ENCODE measurements at regions not wholly inside any gene's neighbourhood (a gene's known extent, or its start where the extent isn't known, plus 50 kb on each side); places are given as distances from the start of the nearest gene placed in this dataset.

DNA sequence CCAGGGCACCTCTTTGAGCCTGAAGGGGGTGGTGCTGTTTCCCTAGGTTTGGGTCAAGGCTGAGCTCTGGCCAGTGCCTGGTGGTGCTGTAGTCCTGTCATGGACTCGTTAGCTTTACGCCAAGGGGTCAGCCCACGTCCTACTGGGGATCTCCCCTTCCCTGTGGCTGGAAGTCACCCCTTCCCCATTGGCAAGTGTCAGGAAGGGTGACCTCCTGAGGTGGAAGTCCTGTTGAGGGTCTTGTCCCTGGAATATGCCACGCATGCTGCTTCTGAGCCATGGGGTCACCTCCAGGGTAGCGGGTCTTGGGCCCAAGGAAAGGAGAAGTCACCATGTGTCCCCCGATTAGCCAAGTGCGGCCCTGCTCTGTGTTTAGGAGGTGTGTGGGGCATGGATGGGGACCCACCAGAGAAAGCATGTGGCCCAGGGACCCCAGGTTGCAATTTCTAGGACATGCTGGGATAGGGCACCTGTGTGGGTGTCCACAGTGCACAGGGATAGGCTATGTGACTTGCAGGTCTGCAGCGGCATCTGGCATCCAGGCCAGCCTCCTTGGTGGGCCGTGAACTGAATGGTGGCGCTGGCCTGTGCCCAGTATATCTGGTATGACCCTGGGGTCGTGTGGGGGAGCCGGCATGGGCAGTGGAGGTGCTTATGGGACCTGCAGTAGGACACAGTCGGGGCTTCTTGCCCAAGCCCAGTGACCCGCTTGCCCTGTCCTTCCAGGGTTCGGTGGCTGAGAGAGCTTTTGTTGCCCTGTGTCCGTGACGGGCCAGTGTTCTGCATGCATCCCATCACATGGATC is 226.7 kb downstream of the SNRPN start:
- no peak for DNase-seq (ENCODE audit: low read depth)

DNA sequence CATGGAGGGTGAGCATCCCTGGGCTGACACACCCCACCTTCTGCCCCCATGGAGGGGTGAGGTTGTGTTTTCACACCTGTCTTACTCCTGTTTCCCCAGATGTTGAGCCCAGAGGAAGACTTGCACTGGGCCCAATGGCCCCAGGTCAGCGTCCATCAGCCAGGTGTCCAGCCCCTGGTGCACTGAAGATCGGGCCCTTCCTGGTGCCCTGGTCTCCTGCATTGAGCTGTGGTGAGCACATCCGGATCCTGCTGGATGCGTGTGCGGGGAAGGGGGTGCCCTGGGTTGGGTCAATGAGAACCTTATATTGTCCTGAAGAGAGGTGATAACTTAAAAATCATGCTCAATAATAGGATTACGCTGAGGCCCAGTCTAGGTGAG is 227.3 kb downstream of the SNRPN start:
- no peak for DNase-seq (ENCODE audit: low read depth)

DNA sequence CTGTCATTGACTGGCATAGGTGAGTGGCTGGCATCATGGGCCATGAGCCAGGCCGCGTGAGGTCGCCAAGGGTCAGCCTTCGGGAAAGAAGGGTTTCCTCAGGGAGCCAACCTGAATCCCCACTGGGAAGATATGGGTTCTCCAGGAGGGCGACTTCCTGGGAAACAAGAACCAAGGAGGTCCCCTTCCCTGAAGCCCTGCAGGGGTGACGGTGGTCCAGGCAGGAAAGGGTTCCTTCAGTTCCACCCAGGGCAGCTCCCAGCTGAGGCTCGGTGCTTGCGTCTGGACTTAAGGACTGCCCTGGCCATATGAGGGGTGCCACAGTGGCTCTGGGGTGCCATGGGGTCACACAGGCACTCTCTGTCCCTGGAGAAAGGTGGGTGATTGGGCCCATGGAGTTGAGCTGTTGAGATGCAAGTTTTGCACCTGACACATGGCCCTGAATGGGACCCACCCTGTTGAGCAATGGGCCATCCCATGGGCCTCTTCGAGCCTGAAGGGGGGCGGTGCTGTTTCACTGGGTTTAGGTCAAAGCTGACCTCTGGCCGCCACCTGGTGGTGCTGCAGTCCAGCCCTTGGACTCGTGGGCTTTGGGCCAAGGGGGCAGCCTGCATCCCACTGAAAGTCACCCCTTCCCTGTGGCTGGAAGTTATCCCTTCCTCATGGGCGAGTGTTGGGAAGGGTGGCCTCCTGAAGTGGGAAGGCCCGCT is 228.1 kb downstream of the SNRPN start:
- DNase-seq (ENCODE audit: low read depth), result no peak

DNA sequence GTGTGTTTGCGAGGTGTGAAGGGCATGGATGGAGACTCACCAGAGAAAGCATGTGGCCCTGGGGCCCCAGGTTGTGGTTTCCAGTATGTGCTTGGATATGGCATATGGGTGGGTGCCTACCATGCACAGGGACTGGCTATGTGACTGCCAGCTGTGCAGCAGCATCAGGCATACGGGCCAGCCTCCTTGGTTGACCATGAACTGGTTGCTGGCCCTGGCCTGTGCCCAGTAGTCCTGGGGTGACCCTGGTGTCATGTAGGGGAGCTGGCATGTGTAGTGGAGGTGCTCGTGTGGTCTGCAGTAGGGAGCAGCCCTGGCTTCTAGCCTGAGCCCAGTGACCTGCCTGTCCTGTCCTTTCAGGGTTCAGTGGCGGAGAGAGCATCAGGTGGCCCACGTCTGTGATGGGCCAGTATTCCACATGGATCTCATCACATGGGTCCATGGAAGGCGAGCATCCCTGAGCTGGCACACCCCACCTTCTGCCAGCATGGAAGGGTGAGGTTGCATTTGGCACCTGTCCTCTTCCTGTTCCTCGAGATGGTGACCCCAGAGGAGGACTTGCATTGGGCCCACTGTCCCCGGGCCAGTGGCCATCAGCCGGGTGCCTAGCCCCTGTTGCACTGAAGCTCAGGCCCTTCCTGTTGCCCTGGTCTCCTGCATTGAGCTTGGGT is 228.9 kb downstream of the SNRPN start:
- no peak for DNase-seq (ENCODE audit: low read depth)

- DNase-seq (ENCODE audit: low read depth), result no peak
These were observed 229.8 kb downstream of the SNRPN start for GRCh38 chr15:25184356-25185155.

DNA sequence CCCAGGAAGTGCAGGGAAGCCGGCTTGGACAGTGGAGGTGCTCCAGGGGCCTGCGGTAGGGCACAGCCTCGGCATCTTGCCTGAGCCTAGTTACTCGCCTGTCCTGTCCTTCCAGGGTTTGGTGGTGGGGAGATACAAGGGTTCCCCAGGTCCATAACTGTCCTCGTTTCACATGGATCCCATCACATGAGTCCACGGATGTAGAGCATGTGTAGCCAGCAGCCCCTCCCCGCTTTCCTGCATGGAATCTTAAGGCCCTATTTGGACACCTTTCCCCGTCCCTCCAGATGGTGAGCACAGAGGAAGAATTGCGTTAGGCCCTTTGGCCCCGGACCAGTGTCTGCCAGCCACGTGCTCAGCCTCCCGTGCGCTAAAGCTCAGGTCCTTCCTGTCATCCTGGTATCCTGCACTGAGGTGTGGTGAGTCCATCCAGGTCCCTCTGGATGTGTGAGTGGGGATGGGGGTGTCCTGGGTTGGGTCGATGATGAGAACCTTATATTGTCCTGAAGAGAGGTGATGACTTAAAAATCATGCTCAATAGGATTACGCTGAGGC is 230.4 kb downstream of the SNRPN start:
- DNase-seq (ENCODE audit: low read depth), result no peak

DNA sequence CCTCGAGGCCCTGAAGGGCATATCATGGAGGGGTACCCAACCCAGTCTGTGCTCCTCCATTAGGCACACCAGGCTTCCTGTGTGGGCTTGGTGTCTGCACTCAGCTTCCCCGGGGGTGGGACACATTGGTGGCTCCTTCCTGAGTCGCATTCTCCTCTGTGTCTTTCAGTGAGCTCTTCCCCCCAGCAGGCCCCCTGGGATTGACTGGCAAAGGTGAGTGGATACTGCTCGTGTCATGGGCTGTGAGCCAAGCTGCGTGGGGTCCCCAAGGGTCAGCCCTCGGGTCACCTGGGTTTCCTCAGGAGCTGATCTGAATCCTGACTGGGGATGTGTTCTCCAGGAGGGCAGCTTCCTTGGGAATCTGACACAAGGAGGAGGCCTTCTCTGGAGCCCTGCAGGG is 231.0 kb downstream of the SNRPN start:
- no peak for DNase-seq (ENCODE audit: low read depth)

- DNase-seq (ENCODE audit: low read depth), result no peak
These were observed 231.6 kb downstream of the SNRPN start for GRCh38 chr15:25186411-25186810.

- no peak for DNase-seq (ENCODE audit: low read depth)
These were observed 232.3 kb downstream of the SNRPN start for GRCh38 chr15:25186906-25187645.

GRCh38 chr15:25188051-25188450 is 233.3 kb downstream of the SNRPN start:
- DNase-seq (ENCODE audit: low read depth), result no peak

GRCh38 chr15:25188551-25189101 is 233.8 kb downstream of the SNRPN start:
- DNase-seq (ENCODE audit: low read depth), result no peak

- DNase-seq (ENCODE audit: low read depth), result no peak
These were observed 234.8 kb downstream of the SNRPN start for GRCh38 chr15:25189551-25189950.

GRCh38 chr15:25192651-25193050 is 237.9 kb downstream of the SNRPN start:
- DNase-seq (ENCODE audit: low read depth), result no peak

DNA sequence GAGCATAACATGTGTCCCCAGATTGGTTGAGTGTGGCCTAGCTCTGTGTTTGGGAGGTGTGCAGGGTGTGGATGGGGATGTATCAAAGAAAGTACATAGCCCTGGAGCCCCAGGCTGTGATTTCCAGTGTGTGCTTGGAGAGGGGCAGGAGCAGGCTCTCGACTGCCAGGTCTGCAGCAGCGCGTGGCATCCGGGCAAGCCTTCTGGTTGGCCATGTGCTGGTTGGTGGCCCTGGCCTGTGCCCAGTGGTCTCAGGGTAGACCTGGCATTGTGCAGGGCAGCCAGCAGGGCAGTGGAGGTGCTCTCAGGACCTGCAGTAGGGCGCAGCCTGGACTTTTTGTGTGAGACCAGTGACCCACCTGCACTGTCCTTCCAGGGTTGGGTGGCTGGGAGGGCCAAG is 231.5 kb downstream of the UBE3A start:
- DNase-seq (ENCODE audit: low read depth), result no peak

DNA sequence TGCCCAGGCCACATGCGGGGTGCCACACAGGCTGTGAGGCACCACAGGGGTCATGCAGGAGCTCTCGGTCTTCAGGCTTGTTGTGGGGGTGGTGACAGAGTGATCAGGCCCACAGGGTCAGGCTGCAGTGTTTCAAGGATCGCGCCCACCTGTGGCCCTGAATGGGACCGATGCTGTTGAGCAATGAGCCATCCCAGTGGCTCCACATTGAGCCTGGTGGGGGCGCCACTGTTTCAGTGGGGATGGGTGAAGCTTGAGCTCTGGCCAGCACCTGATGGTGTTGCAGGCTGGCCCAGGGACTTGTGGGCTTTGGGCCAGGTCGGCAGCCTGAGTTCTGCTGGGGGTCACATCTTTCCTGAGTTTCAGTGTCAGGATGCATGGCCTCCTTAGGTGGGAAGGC is 230.1 kb downstream of the UBE3A start:
- DNase-seq (ENCODE audit: low read depth), result no peak

GRCh38 chr15:25220834-25221233 is 218.0 kb downstream of the UBE3A start:
- DNase-seq (ENCODE audit: low read depth), result no peak

DNA sequence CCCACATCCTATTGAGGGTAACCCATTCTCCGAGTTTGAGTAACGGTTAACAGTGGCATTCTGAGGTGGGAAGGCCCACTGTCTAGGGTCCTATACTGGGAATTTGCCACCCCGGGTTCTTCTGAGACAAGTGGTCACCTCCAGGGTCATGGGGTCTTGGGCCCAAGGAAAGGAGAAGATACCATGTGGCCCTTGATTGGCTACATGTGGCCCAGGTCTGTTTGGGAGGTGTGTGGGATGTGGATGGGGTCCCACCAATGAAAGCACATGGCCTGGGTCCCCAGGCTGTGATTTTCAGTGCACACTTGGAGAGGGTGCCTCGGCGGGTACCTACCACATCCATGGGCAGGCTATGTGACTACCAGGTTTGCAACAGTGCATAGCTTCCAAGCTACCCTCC is 214.4 kb downstream of the UBE3A start:
- no peak for DNase-seq (ENCODE audit: low read depth)

DNA sequence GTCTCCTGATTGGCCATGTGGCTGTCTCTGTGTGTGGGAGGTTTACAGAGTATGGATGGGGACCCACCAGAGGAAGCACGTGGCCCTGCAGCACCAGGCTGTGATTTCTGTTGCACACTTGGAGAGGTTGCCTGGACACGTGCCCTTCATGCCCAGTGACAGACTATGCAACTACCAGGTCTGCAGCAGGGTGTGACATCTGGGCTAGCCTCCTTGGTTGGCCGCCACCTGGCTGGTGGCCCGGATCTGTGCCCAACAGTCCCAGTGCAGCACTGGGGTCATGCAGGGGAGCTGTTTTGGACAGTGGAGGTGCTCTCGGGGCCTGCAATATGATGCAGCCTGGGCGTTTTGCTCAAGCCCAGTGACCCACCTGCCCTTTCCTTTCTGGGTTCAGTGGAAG is 212.5 kb downstream of the UBE3A start:
- DNase-seq (ENCODE audit: low read depth), result no peak

GRCh38 chr15:25228261-25228660 is 210.6 kb downstream of the UBE3A start:
- no peak for DNase-seq (ENCODE audit: low read depth)

DNA sequence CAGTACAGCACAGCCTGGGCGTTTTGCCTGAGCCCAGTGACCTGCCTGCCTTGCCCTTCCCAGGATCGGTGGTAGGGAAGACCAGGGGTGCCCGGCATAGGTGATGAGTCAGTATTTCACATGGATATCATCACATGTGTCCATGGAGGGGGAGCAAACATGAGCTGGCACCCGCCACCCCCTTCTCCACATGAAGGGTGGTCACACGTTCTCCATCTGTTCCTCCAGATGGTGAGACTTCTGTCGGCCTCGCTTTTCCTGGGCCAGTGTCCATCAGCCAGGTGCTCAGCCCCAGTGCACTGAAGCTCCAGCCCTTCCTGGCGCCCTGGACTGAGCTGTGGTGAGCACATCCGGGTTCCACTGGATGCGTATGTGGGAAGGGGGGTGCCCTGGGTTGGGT is 208.4 kb downstream of the UBE3A start:
- DNase-seq (ENCODE audit: low read depth), result no peak

DNA sequence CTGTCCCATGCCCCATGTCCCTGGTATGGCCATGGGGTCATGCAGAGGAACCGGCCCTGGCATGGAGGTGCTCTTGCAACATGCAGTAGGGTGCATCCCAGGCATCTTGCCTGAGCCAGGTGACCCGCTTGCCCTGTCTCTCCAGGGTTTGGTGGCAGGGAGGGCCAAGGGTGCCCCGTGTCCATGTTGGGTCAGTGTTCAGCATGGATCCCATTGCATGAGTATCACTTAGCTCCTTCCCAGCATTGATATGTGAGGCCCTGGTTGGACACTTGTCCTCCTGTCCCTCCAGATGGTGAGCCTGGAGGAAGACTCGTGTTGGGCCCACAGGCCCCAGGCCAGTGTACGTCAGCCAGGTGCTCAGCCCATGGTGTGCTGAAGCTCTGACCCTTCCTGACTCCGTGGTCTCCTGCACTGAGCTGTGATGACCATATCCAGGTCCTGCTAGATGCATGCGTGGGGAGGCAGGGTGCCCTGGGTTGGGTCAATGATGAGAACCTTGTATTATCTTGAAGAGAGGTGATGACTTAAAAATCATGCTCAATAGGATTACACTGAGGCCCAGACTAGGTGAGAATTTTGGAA is 205.0 kb downstream of the UBE3A start:
- no peak for DNase-seq (ENCODE audit: low read depth)

All from iris pigment epithelial cell (primary cell).